AG04449 (cell line): ENCODE measurements at regions not wholly inside any gene's neighbourhood (a gene's known extent, or its start where the extent isn't known, plus 50 kb on each side); places are given as distances from the start of the nearest gene placed in this dataset.

Source experiments
- CTCF ChIA-PET: fragments of 350-600 bp; formaldehyde crosslinking; extraction: SDS; loops from one replicate; lab custom pipeline; 2021; ENCODE audit warnings: antibody characterized with exemption; lab: Yijun Ruan, JAX
- POLR2A ChIA-PET: fragments of 400-600, 350-600 bp; formaldehyde crosslinking; extraction: SDS; loops from one replicate; lab custom pipeline; 2020; ENCODE audit warnings: antibody characterized with exemption, inconsistent platforms; lab: Yijun Ruan, JAX
- DNase-seq: peaks from one replicate; pipeline ENCODE4 v3.0.0-alpha.2; 2010; ENCODE audit warnings: low read depth, low spot score
- H3K4me3 ChIP-seq: 2 replicates; pipeline ENCODE4 v1.5.1; 2011; ENCODE audit warnings: low read depth, mild to moderate bottlenecking, control low read depth, low read length
- TF ChIP-seq, protein P1 (sequence below): IDR thresholded peaks from one replicate; pipeline ENCODE4 v1.5.1; 2011; ENCODE audit warnings: mild to moderate bottlenecking, moderate library complexity, low read length, control low read depth, inconsistent platforms; ENCODE audit not compliant: insufficient read depth; ENCODE audit errors: missing control alignments

- H3K4me3 ChIP-seq, result no peak overlapping the region
- no peak for DNase-seq
- ChIA-PET POLR2A (no interaction called here), CTCF (no interaction called here)
- TF ChIP-seq, protein P1, sequence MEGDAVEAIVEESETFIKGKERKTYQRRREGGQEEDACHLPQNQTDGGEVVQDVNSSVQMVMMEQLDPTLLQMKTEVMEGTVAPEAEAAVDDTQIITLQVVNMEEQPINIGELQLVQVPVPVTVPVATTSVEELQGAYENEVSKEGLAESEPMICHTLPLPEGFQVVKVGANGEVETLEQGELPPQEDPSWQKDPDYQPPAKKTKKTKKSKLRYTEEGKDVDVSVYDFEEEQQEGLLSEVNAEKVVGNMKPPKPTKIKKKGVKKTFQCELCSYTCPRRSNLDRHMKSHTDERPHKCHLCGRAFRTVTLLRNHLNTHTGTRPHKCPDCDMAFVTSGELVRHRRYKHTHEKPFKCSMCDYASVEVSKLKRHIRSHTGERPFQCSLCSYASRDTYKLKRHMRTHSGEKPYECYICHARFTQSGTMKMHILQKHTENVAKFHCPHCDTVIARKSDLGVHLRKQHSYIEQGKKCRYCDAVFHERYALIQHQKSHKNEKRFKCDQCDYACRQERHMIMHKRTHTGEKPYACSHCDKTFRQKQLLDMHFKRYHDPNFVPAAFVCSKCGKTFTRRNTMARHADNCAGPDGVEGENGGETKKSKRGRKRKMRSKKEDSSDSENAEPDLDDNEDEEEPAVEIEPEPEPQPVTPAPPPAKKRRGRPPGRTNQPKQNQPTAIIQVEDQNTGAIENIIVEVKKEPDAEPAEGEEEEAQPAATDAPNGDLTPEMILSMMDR, result no peak
These were observed 85.3 kb downstream of the ZNF518B start for GRCh38 chr4:10371869-10372471.

DNA sequence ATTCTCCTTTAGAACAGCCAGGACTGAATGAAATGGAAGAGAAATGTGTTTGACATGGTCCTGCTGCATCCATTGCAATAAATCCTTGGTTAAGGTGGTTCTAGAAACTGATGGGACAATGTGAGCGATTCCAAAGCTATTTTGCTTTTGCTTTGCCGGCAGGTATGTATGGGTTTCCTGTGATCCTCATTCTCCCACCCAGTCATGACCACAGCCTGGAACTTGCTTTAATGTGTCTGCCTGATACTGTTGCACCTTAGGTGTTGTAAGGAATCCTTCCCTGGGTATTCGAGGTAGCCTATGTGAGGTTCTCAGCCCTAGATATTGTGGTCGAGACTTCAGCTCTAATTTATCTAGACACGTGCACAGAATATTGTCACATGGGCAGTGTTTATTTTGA lies 86.1 kb downstream of the ZNF518B start:
- TF ChIP-seq, protein P1, result no peak
- no peak overlapping the region for H3K4me3 ChIP-seq
- ChIA-PET CTCF (no interaction called here), POLR2A (no interaction called here)
- DNase-seq, result no peak

DNA sequence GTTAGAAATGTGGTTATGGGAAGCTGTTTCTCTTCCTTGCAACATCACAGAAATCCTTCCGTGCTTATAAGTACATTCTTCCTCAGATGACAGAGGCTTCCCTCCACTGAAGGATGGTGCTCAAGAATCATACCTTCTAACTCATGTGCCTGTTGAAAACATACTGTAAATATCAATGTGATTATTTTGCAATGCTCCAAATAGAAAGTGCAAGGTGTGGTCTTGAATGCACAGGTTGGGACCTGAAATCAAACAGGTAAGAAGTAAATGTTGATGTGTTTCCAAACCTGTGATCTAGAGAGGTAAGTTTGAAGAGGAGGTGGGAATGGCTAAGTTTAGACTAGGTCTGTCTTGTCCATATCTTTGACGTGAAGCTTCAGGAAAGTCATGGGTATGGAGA lies 87.7 kb downstream of the ZNF518B start:
- CTCF ChIA-PET, result no interaction called here
- TF ChIP-seq, protein P1, result no peak
- DNase-seq, result no peak
- H3K4me3 ChIP-seq, result no peak overlapping the region
- POLR2A ChIA-PET, result no interaction called here

DNA sequence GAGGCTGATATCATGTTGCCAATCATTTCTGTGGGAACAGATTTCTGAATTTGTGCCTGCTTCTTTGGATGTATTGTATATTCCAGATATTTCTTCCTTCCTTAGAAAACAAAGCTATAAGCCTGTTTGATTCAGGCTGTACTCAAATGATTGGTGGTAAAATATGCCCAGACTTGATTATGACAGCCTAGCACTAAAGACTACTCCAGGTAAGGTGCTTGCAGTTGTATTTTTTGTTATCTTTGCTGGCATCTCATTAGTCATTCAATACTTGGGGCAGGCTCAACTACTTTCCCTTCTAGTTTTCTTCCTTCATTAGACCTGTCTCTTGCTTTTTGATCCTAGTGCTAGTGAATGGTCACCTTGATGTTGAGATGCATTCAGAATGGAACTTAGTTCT lies 90.6 kb downstream of the ZNF518B start:
- ChIA-PET CTCF (no interaction called here), POLR2A (no interaction called here)
- no peak for DNase-seq
- H3K4me3 ChIP-seq, result no peak overlapping the region
- TF ChIP-seq, protein P1, result no peak

DNA sequence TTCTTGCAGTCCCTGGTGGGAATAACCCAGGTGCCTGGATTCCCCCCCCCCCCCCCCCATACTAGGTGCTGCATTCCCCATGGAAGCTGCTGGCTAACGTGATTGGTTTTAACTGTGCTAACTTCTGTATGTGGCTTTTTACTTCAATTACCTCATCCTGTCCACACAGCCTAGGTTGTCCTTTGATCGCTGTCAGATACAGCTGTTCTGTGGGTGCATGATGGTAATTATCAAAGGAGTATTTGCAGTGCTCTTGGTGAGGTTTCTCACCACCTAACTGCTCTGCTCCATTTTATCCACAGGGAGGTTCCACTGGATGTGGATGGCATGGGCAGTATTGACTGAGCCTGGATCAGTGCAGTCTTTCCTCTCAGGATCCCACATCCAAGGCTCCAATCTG lies 93.0 kb downstream of the ZNF518B start:
- ChIA-PET CTCF (no interaction called here), POLR2A (no interaction called here)
- DNase-seq, result no peak
- no peak overlapping the region for H3K4me3 ChIP-seq
- TF ChIP-seq, protein P1, result no peak

DNA sequence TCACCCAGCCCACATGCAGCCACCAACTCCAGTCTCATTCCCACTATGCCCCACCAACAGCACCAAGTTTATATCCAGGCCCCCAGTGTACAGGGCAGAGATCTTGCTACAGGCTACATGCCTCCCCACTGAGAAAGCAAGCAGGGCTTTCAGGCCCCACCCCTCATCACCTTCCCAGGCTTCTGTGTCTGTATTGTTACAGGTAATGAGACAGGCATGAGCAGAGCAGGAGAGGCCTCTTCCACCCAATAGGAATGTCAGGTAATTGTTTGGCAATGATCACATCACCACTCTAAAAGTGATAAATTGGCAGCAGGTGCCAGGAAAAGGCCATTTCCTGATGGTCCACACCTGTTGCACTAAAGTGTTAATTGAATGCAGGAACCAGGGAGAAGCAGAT lies 102.5 kb downstream of the ZNF518B start:
- DNase-seq, result no peak

More for the DNA sequence above, 102.5 kb downstream of the ZNF518B start:
- TF ChIP-seq, protein P1, result no peak
- no peak overlapping the region for H3K4me3 ChIP-seq
- POLR2A ChIA-PET, result no interaction called here
- CTCF ChIA-PET, result no interaction called here
